Activated T-cell treated with anti-CD3 and anti-CD28 coated beads, Interleukin-2, amount 50 U/mL, for 24 hours (primary cell): ENCODE measurements at regions not wholly inside any gene's neighbourhood (a gene's known extent, or its start where the extent isn't known, plus 50 kb on each side); places are given as distances from the start of the nearest gene placed in this dataset.
"Not testable (repeated sequence)": the region's sequence is repeated elsewhere in the genome, so short reads cannot be mapped to it uniquely, and the experiment has no call there.

Source experiments
- DNase-seq: peaks from one replicate; pipeline ENCODE4 v3.0.0-alpha.2; 2020
- H3K27ac Mint-ChIP-seq: 2 replicates; pipeline ENCODE4 v1.8.0; 2020; ENCODE audit warnings: mild to moderate bottlenecking, mixed read lengths
- H3K27me3 Mint-ChIP-seq: 2 replicates; pipeline ENCODE4 v1.8.0; 2020; ENCODE audit warnings: mixed read lengths
- H3K36me3 Mint-ChIP-seq: 2 replicates; pipeline ENCODE4 v1.8.0; 2020; ENCODE audit warnings: low read depth, mixed read lengths
- H3K4me1 Mint-ChIP-seq: 2 replicates; pipeline ENCODE4 v1.8.0; 2020; ENCODE audit warnings: low read depth, mixed read lengths
- H3K4me3 Mint-ChIP-seq: 2 replicates; pipeline ENCODE4 v1.8.0; 2020; ENCODE audit warnings: mild to moderate bottlenecking, moderate library complexity, mixed read lengths
- H3K9me3 Mint-ChIP-seq: 2 replicates; pipeline ENCODE4 v1.8.0; 2020; ENCODE audit warnings: mixed read lengths

DNA sequence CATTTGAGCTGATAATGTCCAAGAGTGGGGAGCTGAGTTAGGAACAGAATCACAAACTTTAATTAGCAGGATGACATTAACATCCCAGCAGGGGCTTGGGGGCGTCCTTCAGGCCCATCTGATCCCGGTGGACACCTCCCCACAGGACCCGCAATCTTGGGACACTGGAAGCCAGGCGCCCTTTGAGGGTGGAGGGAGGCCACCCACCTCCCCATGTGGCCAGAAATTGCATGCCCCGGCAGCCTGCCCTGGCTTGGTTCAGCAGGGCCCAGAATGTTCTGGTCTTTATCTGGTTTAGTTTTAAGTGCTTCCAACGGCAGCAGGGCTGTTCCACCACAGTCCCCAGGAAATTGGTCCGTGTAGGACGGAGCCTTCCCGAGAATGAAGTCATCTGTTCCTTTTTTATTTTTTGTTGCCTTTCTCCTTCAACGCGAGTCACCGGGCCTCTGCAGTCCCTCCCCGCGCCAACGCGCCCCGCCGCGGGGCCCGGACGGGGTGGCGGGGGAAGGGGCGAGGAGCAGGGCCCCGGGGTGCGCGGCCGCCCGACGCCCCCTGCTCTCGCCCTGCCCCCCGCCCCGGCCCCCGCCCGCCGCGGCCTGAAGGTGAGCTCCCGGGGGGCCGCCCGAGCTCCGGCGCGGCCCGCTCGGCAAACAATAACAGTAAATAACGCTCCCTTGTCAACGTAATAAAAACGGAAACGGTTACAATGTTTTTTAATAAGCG is 207.9 kb downstream of the C9orf50 start:
- no peaks in the 10 kb centered on the region for H3K27me3 Mint-ChIP-seq
- peaks cover 9% of the 10 kb centered on the region for H3K9me3 Mint-ChIP-seq
- peak overlapping the region; percentile 73 for H3K4me3 Mint-ChIP-seq
- H3K27ac Mint-ChIP-seq = peak overlapping the region; percentile 95
- DNase-seq = no peak
- peaks cover 33% of the 10 kb centered on the region for H3K4me1 Mint-ChIP-seq
- peaks cover 2% of the 10 kb centered on the region for H3K36me3 Mint-ChIP-seq

DNA sequence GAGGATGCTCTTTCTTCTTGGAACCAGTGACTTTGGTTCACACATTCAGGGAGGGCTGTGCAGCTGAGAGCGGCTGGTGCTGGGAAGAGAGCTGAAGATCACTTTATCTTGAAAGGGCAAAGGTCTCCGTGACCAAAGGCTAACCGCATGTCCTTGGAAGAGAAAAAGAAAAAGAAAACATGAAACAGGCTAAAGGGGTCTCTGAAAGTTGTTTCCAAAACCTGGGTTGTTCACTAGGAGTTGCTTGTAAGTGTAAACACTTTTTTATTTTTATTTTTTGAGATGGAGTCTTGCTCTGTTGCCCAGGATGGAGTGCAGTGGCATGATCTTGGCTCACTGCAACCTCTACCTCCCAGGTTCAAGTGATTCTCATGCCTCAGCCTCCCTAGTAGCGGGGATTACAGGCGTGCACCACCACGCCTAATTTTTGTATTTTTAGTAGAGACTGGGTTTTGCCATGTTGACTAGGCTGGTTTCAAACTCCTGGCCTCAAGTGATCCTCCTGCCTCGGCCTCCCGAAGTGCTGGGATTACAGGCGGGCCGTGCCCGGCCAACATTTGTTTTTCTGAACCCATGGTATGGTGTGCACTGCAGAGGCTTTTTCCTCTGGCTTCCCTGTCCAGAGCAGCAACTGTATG is 208.6 kb downstream of the C9orf50 start:
- not testable (repeated sequence) for DNase-seq, H3K9me3 Mint-ChIP-seq, H3K27me3 Mint-ChIP-seq, H3K36me3 Mint-ChIP-seq
- Mint-ChIP-seq H3K4me1 (peaks cover 33% of the 10 kb centered on the region), H3K27ac (peak overlapping the region; percentile 95), H3K4me3 (peak overlapping the region; percentile 72)

DNA sequence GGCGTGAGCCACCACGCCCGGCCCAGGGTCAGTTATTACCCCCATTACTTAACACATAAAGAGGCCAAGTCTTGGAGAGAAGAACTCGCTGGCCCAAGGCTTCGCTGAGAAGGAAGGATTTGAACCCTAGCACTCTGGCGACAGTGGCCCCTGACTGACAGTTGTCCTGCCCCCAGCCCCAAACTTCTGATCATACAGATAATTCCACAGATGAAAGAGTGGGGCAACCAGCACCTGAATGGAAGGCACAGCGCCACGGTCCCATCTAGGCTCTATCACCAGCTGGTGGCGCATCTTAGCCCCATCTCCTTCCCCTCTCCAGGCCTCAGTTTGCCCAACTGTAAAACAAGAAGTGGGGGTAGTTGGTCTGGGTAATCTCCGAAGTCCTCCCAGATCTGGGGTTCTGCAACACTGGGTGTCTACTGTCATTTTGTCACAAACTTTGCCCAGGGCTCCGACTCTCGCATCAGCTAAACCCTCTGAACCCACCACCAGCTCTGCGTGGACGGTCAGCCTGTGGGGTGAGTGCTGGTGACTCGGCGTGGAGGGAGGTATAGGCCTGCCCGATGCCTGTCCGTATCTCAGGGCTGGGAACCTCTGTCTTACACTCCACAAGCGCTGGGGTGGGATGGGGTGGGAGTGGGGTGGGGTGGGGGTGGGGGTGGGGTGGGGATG is 209.3 kb downstream of the C9orf50 start:
- Mint-ChIP-seq H3K36me3 (peaks cover 2% of the 10 kb centered on the region), H3K4me1 (peaks cover 32% of the 10 kb centered on the region), H3K4me3 (no peak overlapping the region), H3K27ac (peak overlapping the region; percentile 37), H3K27me3 (no peaks in the 10 kb centered on the region), H3K9me3 (peaks cover 9% of the 10 kb centered on the region)
- no peak for DNase-seq

- H3K9me3 Mint-ChIP-seq = peaks cover 9% of the 10 kb centered on the region
- H3K27ac Mint-ChIP-seq = no peak overlapping the region
- H3K4me1 Mint-ChIP-seq = peaks cover 30% of the 10 kb centered on the region
- H3K27me3 Mint-ChIP-seq = no peaks in the 10 kb centered on the region
- DNase-seq = no peak
- H3K36me3 Mint-ChIP-seq = peaks cover 2% of the 10 kb centered on the region
- H3K4me3 Mint-ChIP-seq = no peak overlapping the region
Observed at GRCh38 chr9:129410226-129410625, 210.7 kb downstream of the C9orf50 start.

DNA sequence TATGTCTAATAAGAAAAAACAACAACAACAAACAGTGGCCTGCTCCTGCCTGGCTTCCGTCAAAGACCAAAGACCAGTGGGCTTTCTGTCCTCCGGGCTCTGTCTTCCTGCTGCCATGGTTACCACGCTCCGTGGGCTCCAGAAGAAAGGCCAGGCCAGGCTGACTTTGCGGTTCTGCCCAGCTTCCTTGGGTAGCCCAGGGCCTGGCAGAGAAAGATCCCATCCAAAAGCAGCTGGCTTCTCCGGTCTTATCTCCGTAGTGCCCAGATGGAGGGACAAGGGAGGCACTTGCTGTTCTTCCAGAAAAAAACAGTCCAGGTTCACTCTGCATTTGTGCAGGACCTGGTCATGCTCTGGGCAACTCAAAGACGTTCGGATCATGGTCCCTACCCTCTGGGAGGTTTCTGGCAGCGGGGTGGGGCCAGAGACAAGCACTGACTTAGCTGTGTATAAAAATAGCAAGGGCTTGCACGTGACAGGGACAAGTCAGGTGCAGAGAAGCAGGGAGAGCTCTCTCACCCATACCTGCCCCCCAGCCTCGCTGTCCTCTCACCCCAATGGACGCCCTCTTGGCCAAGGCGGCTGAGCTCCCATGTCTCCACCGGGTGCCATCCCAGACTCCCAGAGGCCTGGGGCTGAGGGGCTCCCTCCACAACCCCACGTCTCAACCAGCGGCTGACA is 212.2 kb downstream of the C9orf50 start:
- H3K27me3 Mint-ChIP-seq = no peaks in the 10 kb centered on the region
- H3K36me3 Mint-ChIP-seq = peaks cover 2% of the 10 kb centered on the region
- H3K27ac Mint-ChIP-seq = no peak overlapping the region
- no peak for DNase-seq
- peaks cover 22% of the 10 kb centered on the region for H3K4me1 Mint-ChIP-seq
- no peak overlapping the region for H3K4me3 Mint-ChIP-seq
- peaks cover 9% of the 10 kb centered on the region for H3K9me3 Mint-ChIP-seq

DNA sequence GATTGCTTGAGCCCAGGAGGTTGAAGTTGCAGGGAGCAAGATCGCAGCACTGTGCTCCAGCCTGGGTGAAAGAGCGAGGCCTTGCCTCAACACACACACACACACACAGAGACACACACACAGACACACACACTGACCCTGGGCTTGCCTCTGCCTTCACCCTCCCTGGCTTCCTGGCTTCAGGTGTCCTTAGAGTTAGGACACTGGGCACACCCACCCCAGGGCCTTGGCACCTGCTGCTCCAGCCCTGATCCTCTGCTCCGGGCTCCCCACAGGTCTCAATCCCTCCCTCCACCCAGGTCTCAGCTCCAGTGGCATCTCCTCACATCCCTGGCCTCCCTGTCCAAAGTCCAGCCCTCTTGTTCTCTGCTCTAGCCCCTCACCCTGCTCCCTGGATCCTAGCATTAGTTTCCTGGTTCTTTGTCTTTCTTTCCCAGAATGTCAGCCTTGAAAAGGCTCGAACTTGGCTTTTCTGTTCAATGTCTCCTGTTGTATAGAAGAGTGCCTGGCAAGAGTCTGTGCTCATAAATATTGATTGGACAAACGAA is 212.9 kb downstream of the C9orf50 start:
- peaks cover 9% of the 10 kb centered on the region for H3K9me3 Mint-ChIP-seq
- no peak overlapping the region for H3K4me3 Mint-ChIP-seq
- H3K27me3 Mint-ChIP-seq = no peaks in the 10 kb centered on the region
- no peak overlapping the region for H3K27ac Mint-ChIP-seq
- peaks cover 2% of the 10 kb centered on the region for H3K36me3 Mint-ChIP-seq
- no peak for DNase-seq
- H3K4me1 Mint-ChIP-seq = peaks cover 20% of the 10 kb centered on the region

- Mint-ChIP-seq H3K9me3 (peaks cover 9% of the 10 kb centered on the region), H3K27me3 (no peaks in the 10 kb centered on the region), H3K4me3 (no peak overlapping the region), H3K36me3 (peaks cover 2% of the 10 kb centered on the region), H3K27ac (no peak overlapping the region), H3K4me1 (peaks cover 10% of the 10 kb centered on the region)
- DNase-seq = no peak
Observed at GRCh38 chr9:129406278-129407225, 214.3 kb downstream of the C9orf50 start.

DNA sequence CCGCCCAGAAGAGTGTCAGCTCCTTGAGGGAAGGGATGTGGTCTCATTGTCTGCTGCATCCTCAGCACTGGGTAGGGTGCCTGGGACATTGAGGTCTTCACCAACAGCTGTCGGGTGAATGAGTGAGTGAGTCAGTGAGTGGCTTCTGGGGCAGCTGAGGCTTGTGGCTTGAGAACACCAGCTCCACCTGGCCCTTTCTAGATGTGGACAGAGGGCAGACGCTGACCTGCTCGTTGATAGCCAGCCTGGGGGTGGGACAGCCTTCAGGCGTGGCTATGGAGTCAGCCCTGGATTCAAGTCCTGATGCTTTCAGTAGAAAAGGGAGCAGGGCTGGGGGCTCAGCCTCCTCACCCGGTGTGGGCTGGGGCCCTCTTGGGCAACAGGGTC is 215.1 kb downstream of the C9orf50 start:
- peaks cover 2% of the 10 kb centered on the region for H3K36me3 Mint-ChIP-seq
- no peak overlapping the region for H3K27ac Mint-ChIP-seq
- H3K27me3 Mint-ChIP-seq = no peaks in the 10 kb centered on the region
- no peak overlapping the region for H3K4me3 Mint-ChIP-seq
- no peak for DNase-seq
- peaks cover 8% of the 10 kb centered on the region for H3K9me3 Mint-ChIP-seq
- H3K4me1 Mint-ChIP-seq = peaks cover 10% of the 10 kb centered on the region

DNA sequence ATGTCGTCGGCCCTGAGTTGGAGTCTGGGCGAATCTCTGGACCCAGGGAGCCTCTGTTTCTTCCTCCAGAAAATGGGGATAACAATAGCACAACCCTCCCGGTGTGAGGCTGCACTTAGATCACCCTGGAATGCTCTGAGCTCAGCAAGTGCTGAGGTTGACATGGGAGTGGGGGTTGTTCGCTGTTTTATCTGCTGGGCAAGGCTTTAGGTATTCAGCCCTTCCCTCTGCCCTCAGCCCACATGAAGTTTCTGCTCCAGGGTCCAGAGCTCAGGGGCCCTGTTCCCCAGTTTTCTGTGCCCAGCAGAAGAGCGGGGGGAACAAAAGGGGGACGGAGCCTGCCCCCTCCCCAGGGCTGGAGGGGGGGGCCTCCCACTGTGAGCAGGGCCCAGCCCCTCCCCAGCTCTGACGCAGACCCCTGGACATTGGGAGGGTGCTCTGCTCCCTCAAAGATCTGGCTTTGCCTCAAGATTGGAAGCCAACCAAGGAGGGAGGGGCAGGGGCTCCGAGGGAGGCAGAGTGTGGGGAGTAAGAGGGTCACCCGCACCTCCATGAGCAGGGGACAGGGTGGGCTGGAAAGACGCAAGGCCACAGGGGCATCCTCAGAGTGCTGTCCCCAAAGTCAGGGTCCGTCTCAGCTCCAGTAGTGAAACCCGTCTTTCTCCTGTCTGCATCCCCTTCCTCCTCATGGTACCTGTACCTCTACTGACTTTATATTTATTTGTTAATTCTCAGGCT is 215.6 kb downstream of the C9orf50 start:
- Mint-ChIP-seq H3K4me1 (peaks cover 5% of the 10 kb centered on the region), H3K27me3 (no peaks in the 10 kb centered on the region), H3K27ac (no peak overlapping the region), H3K36me3 (no peaks in the 10 kb centered on the region), H3K9me3 (peaks cover 3% of the 10 kb centered on the region), H3K4me3 (no peak overlapping the region)
- no peak for DNase-seq

DNA sequence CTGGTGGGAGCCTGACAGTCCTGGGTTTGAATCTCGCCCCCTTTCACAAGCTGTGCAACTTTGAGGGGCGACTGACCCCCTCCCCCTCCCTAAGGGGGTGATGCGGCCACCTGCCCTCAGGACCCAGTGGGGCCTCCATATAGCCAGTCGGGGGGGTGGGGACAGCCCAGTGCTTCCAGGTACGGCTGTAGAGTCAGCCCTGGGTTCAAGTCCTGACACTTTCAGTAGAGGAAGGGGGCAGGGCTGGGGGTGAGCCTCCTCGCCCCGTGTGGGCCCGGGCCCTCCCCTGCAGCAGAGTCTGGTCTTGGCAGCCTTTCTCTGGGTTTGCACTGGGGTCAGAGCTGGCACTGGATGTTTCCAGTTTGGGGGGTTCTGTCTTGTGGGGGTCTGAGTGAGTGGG is 216.3 kb downstream of the C9orf50 start:
- Mint-ChIP-seq H3K9me3 (no peaks in the 10 kb centered on the region), H3K36me3 (no peaks in the 10 kb centered on the region), H3K4me1 (peaks cover 4% of the 10 kb centered on the region), H3K27me3 (no peaks in the 10 kb centered on the region), H3K4me3 (no peak overlapping the region), H3K27ac (no peak overlapping the region)
- no peak for DNase-seq

DNA sequence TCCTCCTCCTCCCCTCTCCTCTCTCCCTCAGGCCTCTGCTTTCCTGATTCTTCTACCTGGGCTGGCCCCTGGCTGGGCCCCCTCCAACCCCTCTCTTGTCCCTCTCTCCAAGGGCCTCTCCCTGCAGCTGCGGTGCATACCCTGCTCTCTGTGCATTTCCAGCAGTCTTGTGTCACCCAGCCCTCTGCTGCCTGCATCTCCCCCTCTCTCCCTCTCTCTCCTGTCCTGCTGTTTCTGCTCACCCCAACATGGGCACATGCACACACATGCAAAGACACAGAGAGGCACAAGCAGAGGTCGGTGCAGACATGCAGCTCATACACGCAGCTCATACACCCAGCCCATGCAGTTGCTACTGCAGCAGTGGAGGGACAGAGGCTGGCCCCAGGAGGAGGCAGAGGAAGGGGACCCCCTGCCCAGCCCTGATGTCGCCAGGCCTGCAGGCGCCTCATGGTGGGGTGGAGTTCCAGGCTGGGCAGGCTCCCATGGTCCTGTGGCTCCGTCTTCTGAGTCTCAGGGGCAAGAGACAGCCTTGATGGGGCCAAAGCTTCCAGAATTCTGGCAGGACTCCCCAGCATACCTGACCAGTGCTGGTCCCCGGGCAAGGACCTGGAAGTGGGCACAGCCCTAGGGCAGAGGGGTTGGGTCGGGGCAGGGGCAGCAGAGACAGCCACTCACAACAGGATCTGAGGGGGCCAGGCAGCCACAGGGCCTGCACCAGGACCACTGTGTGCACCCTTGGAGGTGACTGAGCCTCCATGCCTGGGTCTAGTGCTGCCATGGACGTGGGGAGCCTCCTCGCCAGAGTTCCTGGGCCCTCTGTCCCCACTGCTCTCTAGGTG is 216.9 kb downstream of the C9orf50 start:
- Mint-ChIP-seq H3K27me3 (no peaks in the 10 kb centered on the region), H3K4me1 (peaks cover 3% of the 10 kb centered on the region)

GRCh38 chr9:129402931-129403778 is 217.7 kb downstream of the C9orf50 start:
- H3K4me1 Mint-ChIP-seq = peaks cover 2% of the 10 kb centered on the region
- H3K9me3 Mint-ChIP-seq = no peaks in the 10 kb centered on the region
- DNase-seq = no peak
- no peaks in the 10 kb centered on the region for H3K36me3 Mint-ChIP-seq
- no peaks in the 10 kb centered on the region for H3K27me3 Mint-ChIP-seq
- no peak overlapping the region for H3K4me3 Mint-ChIP-seq
- H3K27ac Mint-ChIP-seq = no peak overlapping the region

More for the DNA sequence above, 216.9 kb downstream of the C9orf50 start:
- Mint-ChIP-seq H3K36me3 (no peaks in the 10 kb centered on the region), H3K9me3 (no peaks in the 10 kb centered on the region), H3K27ac (no peak overlapping the region), H3K4me3 (no peak overlapping the region)
- DNase-seq = no peak
